Activated naive CD8-positive, alpha-beta T cell treated with anti-CD3 and anti-CD28 coated beads, Interleukin-2, amount 50 U/mL, for 16 hours (primary cell): ENCODE measurements at regions not wholly inside any gene's neighbourhood (a gene's known extent, or its start where the extent isn't known, plus 50 kb on each side); places are given as distances from the start of the nearest gene placed in this dataset.

ENCODE experiments used
- DNase-seq: peaks from one replicate; pipeline ENCODE4 v3.0.0-alpha.2; 2020; ENCODE audit warnings: low read depth, low spot score

DNA sequence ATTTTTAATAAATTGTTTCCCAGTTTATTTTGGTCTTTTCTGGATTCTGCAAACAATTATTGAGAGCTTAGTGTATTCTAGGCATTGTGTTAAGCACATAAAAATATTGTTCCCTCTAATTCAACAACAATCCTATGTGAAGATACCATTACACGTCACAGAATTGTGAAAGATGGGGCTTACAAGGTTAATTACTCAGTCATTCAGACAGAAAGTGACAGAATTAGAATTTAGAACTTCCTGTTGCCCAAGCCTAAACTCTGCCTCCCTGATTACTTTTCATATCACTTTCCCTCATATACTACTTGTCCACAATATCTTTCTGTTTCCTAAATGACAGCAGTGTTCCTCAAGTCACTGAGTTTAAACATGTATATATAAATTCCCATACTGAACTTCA, 186.7 kb upstream of the VEGFC start:
- no peak for DNase-seq

DNA sequence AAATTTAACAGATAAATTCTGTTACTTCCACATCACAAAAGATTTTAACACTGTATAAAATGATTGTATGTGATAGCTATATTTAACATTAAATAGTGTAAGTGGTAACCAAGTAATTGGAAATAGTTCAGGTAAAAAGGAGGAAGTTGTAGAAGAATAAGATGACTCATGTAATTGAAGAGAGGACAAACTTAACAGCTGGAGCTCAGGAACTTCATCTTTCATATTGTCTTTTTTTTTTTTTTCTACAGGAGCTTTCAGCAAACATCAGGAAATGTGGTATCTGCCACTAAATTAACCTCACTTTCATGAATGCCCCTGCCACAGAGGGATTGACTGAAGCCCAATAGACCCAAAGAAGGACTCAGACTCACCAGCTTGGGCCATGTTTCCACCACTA, 188.4 kb upstream of the VEGFC start:
- no peak for DNase-seq

DNA sequence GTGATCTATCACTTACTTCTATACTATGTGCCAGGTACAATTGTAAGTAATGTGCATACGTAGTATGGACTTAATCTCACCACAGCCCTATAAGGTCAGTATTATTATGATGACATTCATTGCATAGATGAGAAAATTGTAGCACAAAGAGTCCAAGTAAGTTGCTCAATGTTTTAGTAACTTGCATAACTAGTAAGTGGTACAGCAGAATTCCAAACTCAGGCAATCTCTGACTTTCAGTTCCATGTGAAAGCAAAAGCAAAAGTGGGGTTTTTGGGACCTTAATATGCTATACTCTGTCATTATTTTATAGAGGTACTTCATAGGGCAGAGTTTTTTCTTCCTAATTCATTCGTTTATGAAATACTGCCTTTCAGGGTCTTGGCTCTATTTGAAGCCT, 188.8 kb upstream of the VEGFC start:
- no peak for DNase-seq

DNA sequence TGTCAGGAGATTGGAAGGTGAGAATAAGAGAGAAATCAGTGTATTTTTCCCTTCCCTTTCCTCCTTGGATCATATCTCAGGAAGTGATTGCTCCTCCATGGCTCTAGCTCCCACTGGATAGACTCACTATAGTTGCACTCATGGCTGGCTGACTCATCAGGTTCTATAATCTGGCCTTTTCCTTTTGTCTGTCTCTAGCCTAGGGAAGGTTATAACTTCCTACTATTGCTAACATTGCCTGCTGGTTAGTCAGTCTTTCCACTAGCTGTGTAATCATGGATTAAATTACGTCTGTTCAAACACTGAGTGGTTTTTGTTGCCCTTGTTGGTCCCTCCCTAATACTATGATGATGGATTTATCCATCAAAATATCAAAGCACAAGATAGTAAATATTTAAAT, 195.5 kb upstream of the VEGFC start:
- DNase-seq, result no peak

DNA sequence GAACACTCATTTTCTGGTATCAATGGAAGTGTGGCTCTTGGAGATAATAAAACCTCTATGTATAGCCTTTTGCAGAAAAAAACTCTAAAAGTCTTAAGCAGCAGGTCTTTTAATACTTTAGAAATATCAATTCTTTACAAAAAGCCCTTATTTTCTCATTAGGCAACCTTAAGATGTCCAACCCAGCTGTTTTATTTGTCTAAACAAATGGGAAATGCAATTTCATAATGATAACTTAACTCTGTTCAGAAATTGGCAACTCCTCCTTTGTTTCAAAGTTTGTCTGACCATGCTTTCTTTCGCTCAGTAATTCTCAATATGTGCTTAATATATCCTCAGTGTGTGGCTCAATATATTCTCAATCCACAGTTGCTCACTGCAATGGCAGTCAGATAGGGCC, 196.5 kb upstream of the VEGFC start:
- no peak for DNase-seq

DNA sequence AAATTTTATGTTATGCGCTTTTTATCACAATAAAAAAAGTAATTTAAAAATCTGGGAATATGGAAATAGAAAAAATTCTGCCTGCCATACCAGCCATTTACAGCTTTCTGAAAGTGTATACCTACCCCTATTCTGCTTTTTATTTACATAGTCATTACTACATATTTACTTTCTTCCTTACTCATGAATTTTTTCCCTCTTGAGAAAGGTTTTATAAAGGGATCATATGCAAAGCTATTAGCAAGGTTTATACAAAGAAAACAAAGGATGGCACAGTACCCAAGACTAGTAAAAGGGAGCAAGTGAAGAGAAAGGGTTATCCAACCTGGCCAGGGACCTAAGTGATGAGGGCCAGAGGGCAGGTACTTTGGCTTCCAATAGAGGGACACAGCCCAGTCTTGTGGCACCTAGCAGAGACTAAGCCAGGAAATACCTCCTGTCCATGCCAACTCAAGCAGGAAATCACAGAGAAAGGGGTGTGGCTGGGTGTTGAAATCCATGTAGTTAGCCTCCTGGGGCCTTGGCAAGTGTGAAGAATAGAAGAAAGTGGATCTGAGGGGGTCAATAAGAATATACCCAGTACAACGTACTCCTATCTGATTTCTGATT, 207.3 kb upstream of the VEGFC start:
- no peak for DNase-seq

DNA sequence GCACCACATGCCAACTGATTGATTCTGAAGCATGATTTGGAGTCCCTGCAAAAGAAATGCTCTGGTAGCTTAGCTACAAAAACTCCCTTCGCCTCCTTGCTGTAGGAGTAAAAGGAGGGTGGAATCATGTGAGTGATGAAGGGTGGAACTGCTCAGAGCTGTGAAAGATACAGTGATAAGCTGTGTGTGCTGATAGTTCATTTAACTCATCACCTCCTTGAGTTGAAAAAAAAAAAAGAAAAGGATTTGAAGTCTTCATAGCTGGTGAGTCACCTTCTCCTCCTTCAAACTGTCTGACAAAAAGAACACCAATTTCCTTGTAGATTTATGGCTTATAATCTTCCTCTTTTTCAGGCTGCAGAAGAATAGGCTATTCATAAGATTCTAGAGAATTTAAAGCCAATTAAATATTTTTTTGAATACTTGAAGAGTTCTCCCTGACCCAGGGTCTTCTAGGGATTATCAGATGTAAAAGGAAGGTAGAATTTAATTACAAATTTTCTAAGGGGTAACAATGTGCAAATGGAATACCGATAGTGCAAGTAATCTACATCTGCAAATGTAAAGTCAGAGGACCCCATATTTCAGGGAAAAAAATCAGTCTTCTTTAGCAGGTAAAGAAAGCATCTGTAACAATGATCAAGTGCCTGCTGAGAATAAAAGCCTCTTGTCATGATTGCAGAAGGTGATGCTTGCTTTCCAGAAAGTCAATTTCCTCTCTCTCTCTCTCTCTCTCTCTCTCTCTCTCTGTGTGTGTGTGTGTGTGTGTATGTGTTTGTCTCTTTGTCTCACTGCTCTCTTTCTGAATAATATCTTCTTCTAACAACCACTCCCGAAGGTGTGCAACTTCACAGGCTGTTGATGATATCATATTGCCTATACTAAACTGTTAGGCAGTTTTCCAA, 208.8 kb upstream of the VEGFC start:
- no peak for DNase-seq

DNA sequence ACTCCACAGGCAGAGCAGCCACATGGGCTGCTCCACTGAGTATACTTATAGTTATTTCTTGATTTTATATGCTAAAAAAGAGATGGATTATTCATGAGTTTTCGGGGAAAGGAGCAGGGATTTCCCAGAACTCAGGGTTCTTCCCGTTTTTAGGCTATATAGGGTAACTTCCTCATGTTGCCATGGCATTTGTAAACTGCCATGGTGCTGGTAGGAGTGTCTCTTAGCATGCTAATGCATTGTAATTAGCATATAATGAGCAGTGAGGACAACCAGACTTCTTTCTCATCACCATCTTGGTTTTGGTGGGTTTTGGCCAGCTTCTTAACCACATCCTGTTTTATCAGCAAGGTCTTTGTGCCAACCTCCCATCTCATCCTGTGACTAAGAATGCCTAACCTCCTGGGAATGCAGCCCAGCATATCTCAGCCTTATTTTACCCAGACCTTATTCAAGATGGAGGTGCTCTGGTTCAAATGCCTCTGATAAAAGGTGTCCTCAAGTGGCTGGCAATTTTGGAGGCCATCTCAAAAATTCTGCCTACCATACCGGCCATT, 213.0 kb upstream of the VEGFC start:
- no peak for DNase-seq

DNA sequence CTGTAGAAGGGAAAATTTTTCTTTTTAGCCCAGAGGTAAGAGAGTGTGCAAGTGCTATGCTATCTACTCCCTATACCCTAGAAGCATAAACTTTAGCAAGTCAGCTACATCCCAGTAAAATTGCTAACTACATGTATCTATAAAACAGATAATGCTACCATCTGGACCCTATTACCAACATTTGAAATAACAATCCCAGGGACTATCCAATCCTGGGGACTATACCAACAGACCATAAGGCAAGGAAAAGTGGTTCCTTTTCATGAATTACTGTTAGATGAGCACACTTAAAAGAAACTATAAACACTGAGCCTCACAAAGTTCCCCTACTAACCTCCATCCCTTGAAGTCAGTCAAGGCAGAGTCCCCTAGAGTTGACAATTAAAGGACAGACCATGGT, 213.6 kb upstream of the VEGFC start:
- no peak for DNase-seq

DNA sequence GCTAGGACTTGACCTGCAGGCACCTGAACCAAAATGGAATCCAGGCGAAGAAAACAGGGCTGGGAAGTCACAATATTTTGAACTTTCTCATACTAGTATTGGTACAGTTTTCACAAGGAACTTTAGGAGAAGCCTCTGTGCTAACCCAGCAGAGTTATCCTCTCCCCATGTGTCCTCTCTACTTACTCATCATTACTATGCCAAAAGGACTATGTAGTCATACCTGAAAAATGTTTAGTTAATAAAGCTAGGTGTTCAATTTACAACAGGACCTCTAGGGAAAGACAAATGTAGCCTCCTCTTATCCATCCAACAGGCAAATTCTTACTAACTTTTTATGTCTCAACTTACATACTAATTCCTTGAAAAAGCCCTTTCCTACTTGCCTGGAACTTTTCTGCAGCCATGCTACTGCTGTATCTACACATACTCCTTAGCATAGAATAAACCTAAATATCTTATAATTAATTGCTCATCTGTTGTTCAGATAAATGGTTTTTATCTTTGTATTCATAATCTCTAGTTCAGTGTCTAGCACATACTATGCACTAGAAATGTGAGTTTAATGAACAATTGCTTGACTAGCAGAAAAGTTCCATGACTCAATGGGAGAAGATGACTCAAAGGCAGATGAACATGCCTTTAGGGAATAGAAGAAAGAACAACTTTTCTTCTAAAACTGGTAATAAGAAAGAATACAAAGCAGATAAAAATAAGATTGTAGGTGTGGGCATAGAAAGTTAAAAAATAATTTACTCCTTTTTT, 215.5 kb upstream of the VEGFC start:
- no peak for DNase-seq

DNA sequence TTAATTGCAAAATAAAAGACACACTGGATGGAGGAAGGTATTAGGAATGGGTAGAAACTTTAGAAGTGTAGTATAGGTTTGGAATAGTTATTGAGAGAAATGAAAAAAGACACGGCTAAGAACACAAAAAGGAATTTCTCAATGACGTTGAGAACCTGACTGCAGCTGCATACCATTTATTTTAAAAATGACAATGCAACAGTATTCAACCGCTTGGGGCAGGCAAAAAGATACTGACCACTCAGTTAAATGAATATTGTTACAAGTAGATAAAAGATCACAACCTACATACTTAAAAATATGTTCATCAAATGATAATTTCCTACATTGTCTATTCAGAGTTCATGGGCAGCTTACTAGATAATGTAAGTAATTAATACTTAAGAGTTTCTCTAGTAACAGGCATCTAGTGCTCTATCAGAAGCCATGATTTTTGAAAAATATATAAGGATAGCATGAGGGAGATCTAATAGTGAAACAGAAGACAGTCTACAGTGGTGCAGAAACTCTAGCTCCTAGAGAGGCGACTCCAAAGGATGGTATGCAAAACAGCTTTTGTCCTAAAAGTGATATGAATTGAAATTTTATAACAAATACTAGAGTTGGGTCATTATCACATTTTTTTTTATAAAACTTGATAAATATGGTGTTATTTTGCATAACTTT, 216.2 kb upstream of the VEGFC start:
- no peak for DNase-seq

DNA sequence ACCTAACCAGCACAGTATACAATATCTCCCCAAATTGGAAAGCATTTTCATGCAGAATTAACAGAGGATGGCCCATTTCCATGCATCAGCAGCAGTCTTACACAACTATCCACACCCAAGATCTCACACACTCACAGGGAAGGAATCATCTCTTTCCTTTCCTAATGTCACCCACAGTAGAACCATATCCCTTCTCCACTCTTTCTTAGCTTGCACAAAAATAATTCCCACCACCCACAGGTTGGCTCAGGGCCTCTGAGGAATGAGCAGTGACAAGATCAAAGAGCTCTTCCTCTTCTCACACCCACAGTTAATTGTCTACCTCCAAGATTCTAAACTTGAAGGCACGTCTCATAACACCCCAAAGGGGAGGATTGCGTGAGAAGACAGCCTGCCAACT, 217.7 kb upstream of the VEGFC start:
- DNase-seq, result no peak

DNA sequence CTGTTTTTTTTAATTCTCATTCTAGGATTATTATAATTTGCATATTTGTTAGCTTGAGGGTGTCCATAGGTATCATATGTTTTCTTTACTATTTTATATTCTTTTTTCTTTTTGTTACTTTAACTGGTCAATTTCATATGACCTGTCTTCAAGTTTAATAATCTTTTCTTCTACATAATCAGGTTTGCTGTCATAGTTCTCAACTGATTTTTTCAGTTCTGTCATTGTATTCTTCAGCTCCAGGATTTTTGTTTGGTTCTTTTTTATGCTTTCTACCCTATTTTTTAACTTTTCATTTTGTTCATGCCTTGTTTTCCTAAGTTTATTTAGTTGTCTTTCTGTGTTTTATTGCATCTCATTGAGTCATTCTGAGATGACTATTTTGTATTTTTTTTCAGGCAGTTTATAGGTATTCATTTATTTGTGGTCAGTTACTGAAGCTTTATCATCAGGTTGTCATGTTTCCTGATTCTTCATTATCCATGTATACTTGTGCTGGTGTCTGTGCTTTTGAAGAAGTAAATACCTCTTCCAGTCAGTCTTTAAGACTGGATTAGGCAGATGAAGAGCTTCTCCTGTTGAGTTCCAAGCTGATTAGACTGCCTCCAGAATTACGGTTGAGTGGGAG, 220.3 kb upstream of the VEGFC start:
- no peak for DNase-seq

DNA sequence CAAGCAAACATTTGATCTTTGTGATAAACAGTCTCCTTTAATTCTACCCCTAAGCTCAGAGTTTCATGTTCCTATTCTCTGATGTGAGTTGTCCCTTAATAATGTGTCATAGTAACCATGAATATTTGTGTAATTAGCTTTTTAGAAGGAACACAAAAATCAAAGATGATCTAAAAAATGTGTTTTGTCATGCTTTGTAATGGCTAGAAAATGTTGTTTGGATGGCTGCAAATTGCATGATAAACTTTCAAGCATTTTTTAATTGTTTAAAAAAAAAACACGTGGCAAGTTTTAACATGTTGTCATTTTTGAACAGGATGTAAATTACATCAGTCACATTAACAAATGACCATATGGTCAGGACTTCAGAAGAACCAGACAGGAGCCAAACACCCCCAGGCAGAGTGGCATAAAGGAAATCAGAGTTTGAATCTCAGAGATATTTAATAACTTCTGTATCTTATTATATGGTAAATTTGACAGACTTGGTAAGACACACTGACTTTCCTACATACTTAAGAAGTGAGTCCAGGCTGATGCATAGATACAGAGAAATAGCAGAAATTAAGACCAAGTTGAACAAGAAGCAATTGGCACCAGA, 223.9 kb upstream of the VEGFC start:
- DNase-seq, result no peak

DNA sequence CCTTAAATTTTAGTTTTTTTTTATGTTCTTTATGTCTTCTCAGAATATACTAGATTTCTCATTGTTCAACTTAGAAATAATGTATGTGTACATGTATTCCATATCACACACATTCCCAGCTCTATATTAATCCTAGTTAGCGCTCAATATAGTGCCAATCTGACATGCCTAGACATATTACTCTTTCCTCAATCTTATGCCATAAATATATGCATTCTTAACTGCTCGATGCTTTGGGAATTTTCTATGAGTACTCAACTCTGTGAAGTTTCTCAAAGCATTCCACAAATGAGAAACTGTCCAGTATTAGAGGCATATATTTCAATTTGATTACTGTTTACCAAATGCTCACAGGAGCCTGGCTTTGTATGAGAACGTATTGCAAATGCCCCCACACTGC, 231.2 kb upstream of the VEGFC start:
- DNase-seq, result no peak

DNA sequence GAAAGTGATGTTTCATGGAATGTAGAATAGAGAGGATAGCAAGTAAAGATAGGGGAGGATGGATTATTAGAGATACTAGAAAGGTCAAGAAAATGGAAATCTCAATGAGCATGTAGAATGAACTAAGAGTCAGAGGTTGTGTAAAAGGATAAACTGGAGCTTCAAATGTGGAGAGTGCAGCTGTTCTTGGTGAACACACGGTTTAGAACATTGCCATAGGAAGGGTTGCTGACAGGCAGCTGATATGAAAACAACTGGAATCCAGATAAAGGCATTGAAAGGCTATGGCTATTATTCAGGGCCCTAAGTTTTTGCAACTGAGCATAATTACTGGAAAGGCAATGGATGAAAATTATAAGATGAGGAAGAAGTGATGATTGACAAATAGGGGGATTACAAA, 239.6 kb upstream of the VEGFC start:
- no peak for DNase-seq

DNA sequence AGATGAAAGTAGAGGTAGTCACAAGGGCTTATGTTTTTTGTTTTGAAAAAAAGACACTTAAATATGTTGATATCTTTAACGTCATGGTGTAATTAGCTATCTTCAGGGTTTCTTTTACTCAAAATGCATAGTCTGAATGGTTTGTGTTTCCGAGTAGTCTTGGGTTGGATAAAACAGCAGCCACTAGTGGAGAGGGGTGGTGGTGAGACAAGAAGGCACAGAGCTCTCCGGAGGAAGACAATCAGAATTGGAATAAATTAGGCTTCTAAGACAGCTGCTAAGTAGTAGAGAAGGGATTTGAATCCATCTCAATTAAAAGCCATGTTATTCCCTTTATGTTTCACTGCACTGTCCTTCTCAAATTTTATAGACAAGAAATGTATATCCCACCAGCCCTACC, 240.4 kb upstream of the VEGFC start:
- DNase-seq, result no peak

DNA sequence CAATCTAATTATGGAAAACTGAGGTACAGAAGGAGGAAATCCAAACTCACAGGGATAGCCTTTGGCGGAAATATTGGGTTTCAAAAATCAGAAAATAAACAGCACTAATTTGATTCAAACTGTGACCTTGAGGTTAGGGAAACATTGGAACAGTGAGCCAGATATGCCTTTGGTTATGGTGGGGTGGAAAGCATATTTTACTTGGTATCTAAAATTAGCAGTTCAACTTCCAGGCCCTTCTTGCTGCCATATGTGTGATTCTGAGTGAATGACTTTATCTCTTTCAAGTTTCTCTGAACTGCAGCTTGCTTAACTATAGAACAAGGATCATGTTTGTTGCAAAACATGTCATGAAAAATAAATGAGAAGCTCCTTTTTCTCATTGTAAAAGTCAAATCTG, 240.9 kb upstream of the VEGFC start:
- DNase-seq, result no peak

DNA sequence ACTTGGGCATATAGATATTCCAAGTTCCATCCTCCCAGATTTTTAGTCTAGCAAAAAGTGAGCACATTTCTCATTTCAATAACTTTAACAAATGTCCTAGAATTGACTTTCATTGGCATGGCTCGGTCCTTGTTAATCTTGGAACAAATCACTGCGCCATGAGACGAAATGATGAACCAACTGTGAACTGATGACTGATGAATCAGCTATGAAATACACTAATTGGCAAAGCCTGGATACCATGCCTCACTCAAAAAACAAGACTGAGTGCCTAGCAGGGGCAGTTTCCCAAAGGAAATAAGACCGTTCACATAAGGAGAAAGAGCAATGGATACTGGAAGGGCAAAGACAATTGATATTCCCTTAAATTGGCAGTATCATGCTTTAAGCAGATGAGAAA, 248.6 kb upstream of the VEGFC start:
- DNase-seq, result no peak

DNA sequence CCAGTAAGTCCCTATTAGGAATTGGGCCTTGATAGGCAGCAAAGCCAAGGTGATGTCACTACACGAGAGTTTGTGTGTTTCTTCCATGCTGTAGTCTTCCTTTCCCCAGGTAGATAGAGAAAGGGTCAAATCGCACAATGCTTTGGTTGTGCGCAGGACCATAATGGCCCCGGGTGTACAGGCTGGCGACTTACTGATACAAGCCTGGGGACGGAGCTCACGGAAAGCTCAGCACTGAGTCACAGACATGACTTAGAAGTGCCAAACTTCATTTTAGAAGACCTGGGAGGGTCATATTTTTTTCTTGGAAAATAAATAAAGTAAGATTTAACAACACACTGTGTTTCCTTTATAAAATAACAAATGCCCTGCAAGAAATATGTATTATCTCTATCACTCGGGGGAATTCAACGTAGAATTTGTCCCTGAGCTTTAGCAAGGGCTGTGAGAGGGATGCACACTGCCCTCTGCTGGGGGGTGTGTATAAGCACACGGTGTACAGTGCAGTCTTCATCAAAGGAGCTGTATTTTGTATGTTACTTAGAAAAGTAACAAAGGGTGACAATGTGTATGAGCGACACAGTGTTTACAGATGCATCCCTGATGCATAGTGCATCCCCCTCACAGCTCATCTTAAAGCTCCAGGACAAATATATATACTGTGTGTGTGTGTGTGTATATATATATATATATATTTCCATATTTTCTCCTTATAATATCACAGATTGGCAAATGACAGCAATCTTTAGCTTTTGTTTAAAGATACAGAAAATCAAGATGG, 254.5 kb upstream of the VEGFC start:
- peak; percentile 21 for DNase-seq
